ENCODE measurements at regions not wholly inside any gene's neighbourhood (a gene's known extent, or its start where the extent isn't known, plus 50 kb on each side); places are given as distances from the start of the nearest gene placed in this dataset.

DNA sequence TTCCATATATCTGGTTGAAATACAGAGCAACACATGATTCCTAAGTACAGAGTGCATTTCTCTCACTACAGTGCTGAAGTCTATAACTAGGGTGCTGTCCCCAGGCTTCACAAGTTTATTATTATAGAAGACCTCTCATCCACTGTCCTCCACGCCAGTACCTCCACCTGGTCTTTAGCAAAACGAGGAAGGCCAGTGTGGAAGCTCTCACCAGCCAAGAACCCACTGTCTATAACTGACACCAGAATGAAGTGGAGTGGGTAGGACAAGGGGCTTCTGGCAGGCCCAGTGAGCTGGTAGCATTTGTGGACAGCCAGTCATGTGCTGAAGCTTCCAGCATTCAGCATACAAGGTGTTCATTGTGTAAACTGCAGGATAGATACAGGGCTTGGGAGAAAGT lies 430.7 kb downstream of the GADD45G start:
- no peaks in the 10 kb centered on the region for H3K4me1 ChIP-seq (ENCODE audit: control insufficient read depth in 3 of 3, insufficient read depth in 3 of 3, low read length in 3 of 3)
- no peak overlapping the region for H3K4me3 ChIP-seq (ENCODE audit: low read length in 3 of 3)
- H3K27ac ChIP-seq (ENCODE audit: low read depth, low read length), result no peak overlapping the region
- H3K27me3 ChIP-seq (ENCODE audit: control insufficient read depth in 3 of 3, insufficient read depth in 3 of 3, low read length in 3 of 3), result no peaks in the 10 kb centered on the region
- no peaks in the 10 kb centered on the region for H3K9me3 ChIP-seq (ENCODE audit: control insufficient read depth in 3 of 3, low read length in 3 of 3)
- H3K9ac ChIP-seq (ENCODE audit: low read depth in 1 of 3, low read length in 3 of 3), result no peak overlapping the region
- H3K36me3 ChIP-seq (ENCODE audit: control insufficient read depth in 3 of 3, insufficient read depth in 3 of 3, low read length in 3 of 3), result no peaks in the 10 kb centered on the region

DNA sequence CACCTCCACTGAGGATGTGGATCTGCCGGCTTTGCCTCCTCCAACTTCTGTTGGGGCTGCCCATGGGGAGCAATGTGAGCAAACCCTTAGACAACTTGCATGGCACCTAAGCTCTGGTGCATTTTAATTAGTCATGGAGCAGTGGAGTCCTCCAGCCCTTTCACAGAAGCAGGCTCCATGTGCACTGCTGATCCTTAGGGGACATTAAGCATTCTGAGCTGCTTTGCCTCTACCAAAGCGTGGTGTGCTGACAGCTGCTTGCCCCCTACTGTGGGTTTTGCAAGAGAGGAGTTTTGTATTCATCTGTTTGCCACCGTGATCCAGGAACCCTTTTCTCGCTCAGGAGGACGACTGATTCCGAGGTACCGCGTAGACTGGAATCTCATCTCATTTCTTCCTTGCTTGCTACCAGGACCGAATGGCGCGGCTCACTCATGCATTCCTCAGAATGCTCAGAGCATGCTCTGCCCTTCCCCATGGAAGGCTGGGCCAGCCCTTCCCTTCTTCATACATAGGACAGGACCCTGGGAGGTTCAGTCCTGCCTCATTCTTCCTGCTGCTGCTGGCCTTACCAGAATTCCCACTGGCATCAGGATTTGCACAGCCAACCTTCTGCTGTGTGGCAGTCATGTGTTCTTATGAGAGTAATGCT lies 432.5 kb downstream of the GADD45G start:
- Histone ChIP-seq H3K4me3 (ENCODE audit: low read length in 3 of 3) (no peak overlapping the region), H3K27me3 (ENCODE audit: control insufficient read depth in 3 of 3, insufficient read depth in 3 of 3, low read length in 3 of 3) (no peaks in the 10 kb centered on the region), H3K36me3 (ENCODE audit: control insufficient read depth in 3 of 3, insufficient read depth in 3 of 3, low read length in 3 of 3) (no peaks in the 10 kb centered on the region), H3K9me3 (ENCODE audit: control insufficient read depth in 3 of 3, low read length in 3 of 3) (no peaks in the 10 kb centered on the region), H3K27ac (ENCODE audit: low read depth, low read length) (no peak overlapping the region), H3K4me1 (ENCODE audit: control insufficient read depth in 3 of 3, insufficient read depth in 3 of 3, low read length in 3 of 3) (no peaks in the 10 kb centered on the region), H3K9ac (ENCODE audit: low read depth in 1 of 3, low read length in 3 of 3) (no peak overlapping the region)

DNA sequence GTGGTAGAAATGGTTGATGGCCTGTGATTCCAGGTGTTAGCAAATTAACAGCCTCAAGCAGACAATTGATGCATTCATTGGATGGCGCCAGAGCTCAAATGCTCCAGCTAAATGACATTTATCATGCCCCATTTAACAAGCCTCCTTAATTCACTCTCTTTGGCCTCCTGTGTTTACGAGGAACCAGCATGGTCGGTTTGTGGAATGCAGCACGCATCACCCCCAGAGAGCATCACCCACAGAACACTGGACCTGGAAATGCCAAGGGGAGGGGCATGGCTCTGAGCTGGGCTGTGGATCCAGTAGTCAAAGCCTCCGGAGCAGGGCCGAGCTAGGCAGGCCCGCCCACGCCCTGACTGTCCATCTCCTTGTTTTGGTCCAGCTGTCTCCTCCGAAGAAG lies 434.0 kb downstream of the GADD45G start:
- Histone ChIP-seq H3K36me3 (ENCODE audit: control insufficient read depth in 3 of 3, insufficient read depth in 3 of 3, low read length in 3 of 3) (no peaks in the 10 kb centered on the region), H3K4me1 (ENCODE audit: control insufficient read depth in 3 of 3, insufficient read depth in 3 of 3, low read length in 3 of 3) (no peaks in the 10 kb centered on the region), H3K27ac (ENCODE audit: low read depth, low read length) (no peak overlapping the region), H3K9ac (ENCODE audit: low read depth in 1 of 3, low read length in 3 of 3) (no peak overlapping the region), H3K9me3 (ENCODE audit: control insufficient read depth in 3 of 3, low read length in 3 of 3) (no peaks in the 10 kb centered on the region), H3K4me3 (ENCODE audit: low read length in 3 of 3) (no peak overlapping the region), H3K27me3 (ENCODE audit: control insufficient read depth in 3 of 3, insufficient read depth in 3 of 3, low read length in 3 of 3) (no peaks in the 10 kb centered on the region)

DNA sequence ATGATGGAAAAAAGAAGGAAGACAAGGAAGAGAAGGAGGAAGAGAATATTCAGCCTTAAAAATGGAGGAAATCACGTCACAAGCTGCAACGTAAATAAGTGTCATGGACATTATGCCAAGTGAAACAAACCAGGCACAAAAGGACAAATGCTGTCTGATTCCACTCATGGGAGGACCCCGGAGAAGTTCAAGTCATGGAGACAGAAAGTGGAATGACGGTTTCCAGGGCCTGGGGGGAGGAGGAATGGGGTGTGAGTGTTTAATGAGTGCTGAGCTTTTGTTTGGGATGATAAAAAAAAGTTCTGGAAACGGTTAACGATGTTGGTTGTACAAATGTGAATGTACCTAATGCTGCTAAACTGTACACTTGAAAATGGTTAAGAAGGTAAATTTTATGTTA lies 439.5 kb downstream of the GADD45G start:
- no peak overlapping the region for H3K4me3 ChIP-seq (ENCODE audit: low read length in 3 of 3)
- no peak overlapping the region for H3K27ac ChIP-seq (ENCODE audit: low read depth, low read length)
- H3K9me3 ChIP-seq (ENCODE audit: control insufficient read depth in 3 of 3, low read length in 3 of 3), result no peaks in the 10 kb centered on the region
- H3K4me1 ChIP-seq (ENCODE audit: control insufficient read depth in 3 of 3, insufficient read depth in 3 of 3, low read length in 3 of 3), result no peaks in the 10 kb centered on the region
- no peak overlapping the region for H3K9ac ChIP-seq (ENCODE audit: low read depth in 1 of 3, low read length in 3 of 3)
- no peaks in the 10 kb centered on the region for H3K36me3 ChIP-seq (ENCODE audit: control insufficient read depth in 3 of 3, insufficient read depth in 3 of 3, low read length in 3 of 3)
- H3K27me3 ChIP-seq (ENCODE audit: control insufficient read depth in 3 of 3, insufficient read depth in 3 of 3, low read length in 3 of 3), result no peaks in the 10 kb centered on the region

DNA sequence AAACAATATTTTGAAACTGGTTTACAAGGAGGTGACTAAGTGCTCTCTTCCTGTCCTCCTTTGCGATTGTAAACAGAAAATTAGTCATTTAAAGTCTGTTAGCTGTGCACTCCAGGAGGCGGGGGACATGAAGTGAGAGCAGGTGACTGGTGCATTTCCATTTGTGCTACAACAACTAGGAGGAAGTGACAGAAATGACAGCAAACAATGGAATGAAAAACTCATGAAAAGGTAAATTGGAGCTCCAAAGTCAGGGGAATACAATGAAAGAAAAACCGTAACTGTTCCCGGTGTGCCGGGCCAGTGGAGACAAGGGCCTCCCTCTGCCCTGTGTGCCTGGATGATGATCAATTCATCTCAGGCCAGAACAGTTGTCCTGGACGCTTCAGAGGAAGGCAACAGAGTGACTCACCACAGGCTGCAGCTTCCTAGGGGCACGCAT lies 439.9 kb downstream of the GADD45G start:
- H3K4me1 ChIP-seq (ENCODE audit: control insufficient read depth in 3 of 3, insufficient read depth in 3 of 3, low read length in 3 of 3), result no peaks in the 10 kb centered on the region
- no peak overlapping the region for H3K4me3 ChIP-seq (ENCODE audit: low read length in 3 of 3)
- H3K27me3 ChIP-seq (ENCODE audit: control insufficient read depth in 3 of 3, insufficient read depth in 3 of 3, low read length in 3 of 3), result no peaks in the 10 kb centered on the region
- H3K9ac ChIP-seq (ENCODE audit: low read depth in 1 of 3, low read length in 3 of 3), result no peak overlapping the region
- H3K36me3 ChIP-seq (ENCODE audit: control insufficient read depth in 3 of 3, insufficient read depth in 3 of 3, low read length in 3 of 3), result no peaks in the 10 kb centered on the region
- no peaks in the 10 kb centered on the region for H3K9me3 ChIP-seq (ENCODE audit: control insufficient read depth in 3 of 3, low read length in 3 of 3)
- H3K27ac ChIP-seq (ENCODE audit: low read depth, low read length), result no peak overlapping the region

DNA sequence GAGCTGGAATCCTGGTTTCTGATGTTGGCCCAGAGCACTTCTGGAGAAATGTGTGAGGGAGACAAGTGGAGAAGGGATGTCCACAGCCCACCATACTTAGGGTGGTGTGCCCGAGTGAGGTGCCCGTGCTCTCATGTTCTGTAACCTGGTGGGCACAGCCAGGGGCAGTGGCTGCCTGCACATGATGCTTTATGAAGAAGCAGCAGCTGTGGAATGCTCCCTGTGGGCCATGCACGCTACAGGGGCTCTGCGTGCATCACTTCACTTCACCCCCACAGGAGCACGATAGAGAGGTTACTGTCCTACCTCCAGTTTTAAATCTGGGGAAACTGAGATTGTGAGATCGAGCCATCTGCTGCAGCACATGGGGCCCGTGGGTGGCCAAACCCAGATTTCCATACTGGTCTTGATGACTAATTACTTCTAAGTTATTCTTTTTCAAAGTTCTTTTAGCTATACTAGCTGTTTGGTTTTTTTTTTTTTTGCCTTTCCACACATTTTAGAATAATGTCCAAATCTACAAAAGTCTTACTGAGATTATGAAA lies 441.6 kb downstream of the GADD45G start:
- Histone ChIP-seq H3K27me3 (ENCODE audit: control insufficient read depth in 3 of 3, insufficient read depth in 3 of 3, low read length in 3 of 3) (no peaks in the 10 kb centered on the region), H3K27ac (ENCODE audit: low read depth, low read length) (no peak overlapping the region), H3K9ac (ENCODE audit: low read depth in 1 of 3, low read length in 3 of 3) (no peak overlapping the region), H3K36me3 (ENCODE audit: control insufficient read depth in 3 of 3, insufficient read depth in 3 of 3, low read length in 3 of 3) (no peaks in the 10 kb centered on the region), H3K4me3 (ENCODE audit: low read length in 3 of 3) (no peak overlapping the region), H3K9me3 (ENCODE audit: control insufficient read depth in 3 of 3, low read length in 3 of 3) (no peaks in the 10 kb centered on the region), H3K4me1 (ENCODE audit: control insufficient read depth in 3 of 3, insufficient read depth in 3 of 3, low read length in 3 of 3) (no peaks in the 10 kb centered on the region)

DNA sequence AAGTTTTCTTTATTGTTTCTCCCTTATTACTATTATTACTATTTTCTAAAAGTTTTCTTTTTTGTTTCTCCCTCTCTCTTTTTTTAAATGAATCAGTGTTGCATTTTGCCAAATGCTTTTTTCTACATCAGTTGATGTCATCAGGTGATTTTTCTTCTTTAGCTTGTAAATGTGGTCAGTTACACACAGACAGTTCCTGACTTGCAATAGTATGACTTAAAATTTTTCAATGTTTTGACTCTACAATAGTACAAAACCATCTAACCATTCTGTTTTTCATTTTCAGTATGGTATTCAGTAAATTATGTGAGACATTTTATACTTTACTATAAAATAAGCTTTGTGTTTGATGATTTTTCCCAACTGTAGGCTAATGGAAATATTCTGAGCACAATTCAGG lies 443.0 kb downstream of the GADD45G start:
- no peak overlapping the region for H3K27ac ChIP-seq (ENCODE audit: low read depth, low read length)
- no peaks in the 10 kb centered on the region for H3K36me3 ChIP-seq (ENCODE audit: control insufficient read depth in 3 of 3, insufficient read depth in 3 of 3, low read length in 3 of 3)
- H3K4me1 ChIP-seq (ENCODE audit: control insufficient read depth in 3 of 3, insufficient read depth in 3 of 3, low read length in 3 of 3), result no peaks in the 10 kb centered on the region
- H3K9ac ChIP-seq (ENCODE audit: low read depth in 1 of 3, low read length in 3 of 3), result no peak overlapping the region
- H3K9me3 ChIP-seq (ENCODE audit: control insufficient read depth in 3 of 3, low read length in 3 of 3), result no peaks in the 10 kb centered on the region
- H3K4me3 ChIP-seq (ENCODE audit: low read length in 3 of 3), result no peak overlapping the region
- no peaks in the 10 kb centered on the region for H3K27me3 ChIP-seq (ENCODE audit: control insufficient read depth in 3 of 3, insufficient read depth in 3 of 3, low read length in 3 of 3)

DNA sequence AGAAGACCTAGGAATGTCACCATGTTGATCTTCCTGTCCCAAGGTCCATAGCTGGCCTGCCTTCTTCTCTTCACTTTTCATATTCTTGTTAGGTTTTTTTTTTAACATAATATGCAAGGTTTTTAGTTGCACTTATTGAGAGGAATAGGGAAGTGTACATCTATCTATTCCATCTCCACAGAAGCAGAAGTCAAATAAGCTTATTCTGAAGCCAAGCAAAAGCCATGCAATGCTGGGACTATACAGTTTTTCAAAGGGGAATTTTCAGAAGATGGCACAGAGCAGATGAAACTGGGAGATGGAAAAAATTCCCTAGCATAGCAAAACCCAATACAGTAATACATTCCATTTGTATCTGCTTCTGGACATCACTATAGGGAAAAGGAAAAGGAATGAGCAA lies 447.6 kb downstream of the GADD45G start:
- no peaks in the 10 kb centered on the region for H3K27me3 ChIP-seq (ENCODE audit: control insufficient read depth in 3 of 3, insufficient read depth in 3 of 3, low read length in 3 of 3)
- no peaks in the 10 kb centered on the region for H3K36me3 ChIP-seq (ENCODE audit: control insufficient read depth in 3 of 3, insufficient read depth in 3 of 3, low read length in 3 of 3)
- H3K4me3 ChIP-seq (ENCODE audit: low read length in 3 of 3), result no peak overlapping the region
- H3K27ac ChIP-seq (ENCODE audit: low read depth, low read length), result no peak overlapping the region
- H3K9me3 ChIP-seq (ENCODE audit: control insufficient read depth in 3 of 3, low read length in 3 of 3), result no peaks in the 10 kb centered on the region
- H3K4me1 ChIP-seq (ENCODE audit: control insufficient read depth in 3 of 3, insufficient read depth in 3 of 3, low read length in 3 of 3), result no peaks in the 10 kb centered on the region
- H3K9ac ChIP-seq (ENCODE audit: low read depth in 1 of 3, low read length in 3 of 3), result no peak overlapping the region

DNA sequence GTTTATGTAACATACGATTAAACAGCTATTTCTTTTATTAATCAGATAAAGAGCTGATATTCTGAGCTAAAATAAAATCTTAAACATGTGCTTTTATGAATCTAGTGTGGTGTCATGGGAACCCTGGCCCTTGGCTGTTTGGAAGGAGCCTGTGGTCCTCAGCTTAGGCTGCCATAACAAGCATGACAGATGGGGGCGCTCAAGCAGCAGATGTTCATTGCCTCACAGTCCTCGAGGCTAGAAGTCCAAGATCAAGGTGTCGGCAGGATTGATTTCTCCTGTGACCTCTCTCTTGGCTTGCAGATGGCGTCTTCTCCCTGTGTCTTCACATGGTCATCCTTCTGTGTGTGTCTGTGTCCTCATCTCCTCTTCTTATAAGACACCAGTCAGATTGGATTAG lies 448.2 kb downstream of the GADD45G start:
- no peak overlapping the region for H3K9ac ChIP-seq (ENCODE audit: low read depth in 1 of 3, low read length in 3 of 3)
- H3K4me1 ChIP-seq (ENCODE audit: control insufficient read depth in 3 of 3, insufficient read depth in 3 of 3, low read length in 3 of 3), result no peaks in the 10 kb centered on the region
- H3K27me3 ChIP-seq (ENCODE audit: control insufficient read depth in 3 of 3, insufficient read depth in 3 of 3, low read length in 3 of 3), result no peaks in the 10 kb centered on the region
- H3K36me3 ChIP-seq (ENCODE audit: control insufficient read depth in 3 of 3, insufficient read depth in 3 of 3, low read length in 3 of 3), result no peaks in the 10 kb centered on the region
- H3K4me3 ChIP-seq (ENCODE audit: low read length in 3 of 3), result no peak overlapping the region
- no peak overlapping the region for H3K27ac ChIP-seq (ENCODE audit: low read depth, low read length)
- H3K9me3 ChIP-seq (ENCODE audit: control insufficient read depth in 3 of 3, low read length in 3 of 3), result no peaks in the 10 kb centered on the region

DNA sequence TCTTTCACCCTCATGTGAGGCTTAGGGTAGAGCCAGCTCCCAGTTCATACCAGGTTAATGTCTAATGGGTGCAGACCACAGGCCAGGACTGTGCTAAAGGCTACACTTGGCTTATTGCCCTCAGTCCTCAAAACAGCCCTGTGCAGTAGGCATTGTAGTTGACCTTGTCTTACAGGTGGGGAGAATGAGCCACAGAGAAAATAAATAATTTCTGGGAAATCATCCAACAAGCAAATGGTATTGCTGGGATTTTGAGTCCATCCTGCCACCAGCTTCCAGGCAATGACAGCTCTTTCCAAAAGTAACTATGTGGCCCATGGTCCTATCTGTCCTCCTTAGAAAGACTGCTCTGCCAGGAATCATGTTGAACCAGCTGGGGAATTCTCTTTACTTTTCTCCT lies 450.0 kb downstream of the GADD45G start:
- no peaks in the 10 kb centered on the region for H3K36me3 ChIP-seq (ENCODE audit: control insufficient read depth in 3 of 3, insufficient read depth in 3 of 3, low read length in 3 of 3)
- H3K4me1 ChIP-seq (ENCODE audit: control insufficient read depth in 3 of 3, insufficient read depth in 3 of 3, low read length in 3 of 3), result no peaks in the 10 kb centered on the region
- no peaks in the 10 kb centered on the region for H3K27me3 ChIP-seq (ENCODE audit: control insufficient read depth in 3 of 3, insufficient read depth in 3 of 3, low read length in 3 of 3)
- no peak overlapping the region for H3K27ac ChIP-seq (ENCODE audit: low read depth, low read length)
- no peak overlapping the region for H3K4me3 ChIP-seq (ENCODE audit: low read length in 3 of 3)
- no peak overlapping the region for H3K9ac ChIP-seq (ENCODE audit: low read depth in 1 of 3, low read length in 3 of 3)
- H3K9me3 ChIP-seq (ENCODE audit: control insufficient read depth in 3 of 3, low read length in 3 of 3), result no peaks in the 10 kb centered on the region

Data from skeletal muscle tissue (tissue), 3 donors.